ENCODE measurements at regions not wholly inside any gene's neighbourhood (a gene's known extent, or its start where the extent isn't known, plus 50 kb on each side); places are given as distances from the start of the nearest gene placed in this dataset.

DNA sequence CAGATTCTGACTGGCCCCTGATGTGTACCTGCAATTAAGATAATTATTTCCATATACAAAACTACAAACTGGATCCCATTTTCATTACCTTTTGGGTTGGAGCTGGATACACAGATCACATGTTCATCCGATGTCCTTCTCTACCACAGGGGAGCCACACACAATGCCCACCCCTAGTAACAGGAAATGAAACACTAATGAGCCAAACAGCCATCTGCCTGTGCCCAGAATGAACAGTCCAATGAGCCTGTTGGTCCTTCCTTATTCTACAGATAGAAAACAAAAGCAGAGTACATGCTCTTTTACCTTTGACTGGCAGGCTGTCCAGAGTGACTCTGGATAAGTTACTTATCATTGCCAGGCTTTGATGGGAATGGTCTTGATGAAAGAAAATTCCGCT lies 68.6 kb downstream of the SIPA1L2 start:
- in situ Hi-C loops (cut with HindIII; ENCODE audit: low pct_unique_long_range_greater_than_20kb, low sequenced_read_pairs) (no loop called here), intact Hi-C loops (cut with micrococcal nuclease; ENCODE audit: unreplicated experiment) (no loop called here)
- no peak for TF ChIP-seq TCF7L2 (IDR thresholded peaks at IDR 0.05; ENCODE audit: low read depth, low read length)
- DNase-seq (ENCODE audit: low read depth, low spot score), result no peak
- Histone ChIP-seq H3K36me3 (ENCODE audit: control insufficient read depth, insufficient read depth, low read length) (no peaks in the 10 kb centered on the region), H3K9me3 (ENCODE audit: control insufficient read depth, insufficient read depth, low read depth, low read length) (no peaks in the 10 kb centered on the region), H3K27me3 (ENCODE audit: control insufficient read depth, insufficient read depth, low read length) (no peaks in the 10 kb centered on the region), H3K4me3 (ENCODE audit: low read depth in 2 of 2, low read length in 2 of 2) (no peak overlapping the region), H3K4me1 (ENCODE audit: control insufficient read depth, insufficient read depth, low read length) (no peaks in the 10 kb centered on the region), H3K27ac (ENCODE audit: low read length) (no peak overlapping the region)
- no peak for ATAC-seq
- ChIA-PET CTCF (no interaction called here), POLR2A (no interaction called here)
- no TSS peak for BruUV-seq (replicated peaks)

DNA sequence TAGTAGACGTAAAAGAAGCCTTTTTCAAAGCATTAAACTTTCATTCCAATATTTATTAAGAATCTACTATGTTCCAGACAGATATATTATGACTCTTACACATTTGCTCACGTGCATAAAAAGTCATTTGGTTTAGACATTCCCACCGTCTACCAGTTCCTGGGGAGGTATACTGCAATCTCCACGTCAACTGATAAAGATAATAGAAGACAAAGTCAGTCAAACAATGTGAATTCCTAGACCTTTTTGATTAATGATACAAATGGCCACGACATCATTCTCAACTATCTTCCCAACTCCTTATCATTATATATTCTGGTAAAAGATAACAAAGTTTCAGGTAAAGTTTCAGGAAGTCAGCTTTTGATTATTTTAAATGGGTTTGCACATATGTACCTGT lies 69.0 kb downstream of the SIPA1L2 start:
- Histone ChIP-seq H3K27me3 (ENCODE audit: control insufficient read depth, insufficient read depth, low read length) (no peaks in the 10 kb centered on the region), H3K4me3 (ENCODE audit: low read depth in 2 of 2, low read length in 2 of 2) (no peak overlapping the region), H3K4me1 (ENCODE audit: control insufficient read depth, insufficient read depth, low read length) (no peaks in the 10 kb centered on the region), H3K36me3 (ENCODE audit: control insufficient read depth, insufficient read depth, low read length) (no peaks in the 10 kb centered on the region), H3K27ac (ENCODE audit: low read length) (no peak overlapping the region), H3K9me3 (ENCODE audit: control insufficient read depth, insufficient read depth, low read depth, low read length) (no peaks in the 10 kb centered on the region)
- intact Hi-C loops (cut with micrococcal nuclease; ENCODE audit: unreplicated experiment) (no loop called here), in situ Hi-C loops (cut with HindIII; ENCODE audit: low pct_unique_long_range_greater_than_20kb, low sequenced_read_pairs) (no loop called here)
- TF ChIP-seq, protein P1, sequence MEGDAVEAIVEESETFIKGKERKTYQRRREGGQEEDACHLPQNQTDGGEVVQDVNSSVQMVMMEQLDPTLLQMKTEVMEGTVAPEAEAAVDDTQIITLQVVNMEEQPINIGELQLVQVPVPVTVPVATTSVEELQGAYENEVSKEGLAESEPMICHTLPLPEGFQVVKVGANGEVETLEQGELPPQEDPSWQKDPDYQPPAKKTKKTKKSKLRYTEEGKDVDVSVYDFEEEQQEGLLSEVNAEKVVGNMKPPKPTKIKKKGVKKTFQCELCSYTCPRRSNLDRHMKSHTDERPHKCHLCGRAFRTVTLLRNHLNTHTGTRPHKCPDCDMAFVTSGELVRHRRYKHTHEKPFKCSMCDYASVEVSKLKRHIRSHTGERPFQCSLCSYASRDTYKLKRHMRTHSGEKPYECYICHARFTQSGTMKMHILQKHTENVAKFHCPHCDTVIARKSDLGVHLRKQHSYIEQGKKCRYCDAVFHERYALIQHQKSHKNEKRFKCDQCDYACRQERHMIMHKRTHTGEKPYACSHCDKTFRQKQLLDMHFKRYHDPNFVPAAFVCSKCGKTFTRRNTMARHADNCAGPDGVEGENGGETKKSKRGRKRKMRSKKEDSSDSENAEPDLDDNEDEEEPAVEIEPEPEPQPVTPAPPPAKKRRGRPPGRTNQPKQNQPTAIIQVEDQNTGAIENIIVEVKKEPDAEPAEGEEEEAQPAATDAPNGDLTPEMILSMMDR (IDR thresholded peaks at IDR 0.05), result no peak
- TF ChIP-seq POLR2AphosphoS5 (IDR thresholded peaks at IDR 0.05; ENCODE audit: low read depth, low read length) (no peak), SIN3A (IDR thresholded peaks at IDR 0.05; ENCODE audit: borderline replicate concordance, insufficient read depth, low read depth, low read length) (no peak), TCF7L2 (IDR thresholded peaks at IDR 0.05; ENCODE audit: low read depth, low read length) (no peak)
- TF ChIP-seq, protein P2, sequence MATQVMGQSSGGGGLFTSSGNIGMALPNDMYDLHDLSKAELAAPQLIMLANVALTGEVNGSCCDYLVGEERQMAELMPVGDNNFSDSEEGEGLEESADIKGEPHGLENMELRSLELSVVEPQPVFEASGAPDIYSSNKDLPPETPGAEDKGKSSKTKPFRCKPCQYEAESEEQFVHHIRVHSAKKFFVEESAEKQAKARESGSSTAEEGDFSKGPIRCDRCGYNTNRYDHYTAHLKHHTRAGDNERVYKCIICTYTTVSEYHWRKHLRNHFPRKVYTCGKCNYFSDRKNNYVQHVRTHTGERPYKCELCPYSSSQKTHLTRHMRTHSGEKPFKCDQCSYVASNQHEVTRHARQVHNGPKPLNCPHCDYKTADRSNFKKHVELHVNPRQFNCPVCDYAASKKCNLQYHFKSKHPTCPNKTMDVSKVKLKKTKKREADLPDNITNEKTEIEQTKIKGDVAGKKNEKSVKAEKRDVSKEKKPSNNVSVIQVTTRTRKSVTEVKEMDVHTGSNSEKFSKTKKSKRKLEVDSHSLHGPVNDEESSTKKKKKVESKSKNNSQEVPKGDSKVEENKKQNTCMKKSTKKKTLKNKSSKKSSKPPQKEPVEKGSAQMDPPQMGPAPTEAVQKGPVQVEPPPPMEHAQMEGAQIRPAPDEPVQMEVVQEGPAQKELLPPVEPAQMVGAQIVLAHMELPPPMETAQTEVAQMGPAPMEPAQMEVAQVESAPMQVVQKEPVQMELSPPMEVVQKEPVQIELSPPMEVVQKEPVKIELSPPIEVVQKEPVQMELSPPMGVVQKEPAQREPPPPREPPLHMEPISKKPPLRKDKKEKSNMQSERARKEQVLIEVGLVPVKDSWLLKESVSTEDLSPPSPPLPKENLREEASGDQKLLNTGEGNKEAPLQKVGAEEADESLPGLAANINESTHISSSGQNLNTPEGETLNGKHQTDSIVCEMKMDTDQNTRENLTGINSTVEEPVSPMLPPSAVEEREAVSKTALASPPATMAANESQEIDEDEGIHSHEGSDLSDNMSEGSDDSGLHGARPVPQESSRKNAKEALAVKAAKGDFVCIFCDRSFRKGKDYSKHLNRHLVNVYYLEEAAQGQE (IDR thresholded peaks at IDR 0.05; ENCODE audit: insufficient read depth in 1 of 2, low read depth in 2 of 2, low read length in 1 of 2), result no peak
- ChIA-PET POLR2A (no interaction called here), CTCF (no interaction called here)
- DNase-seq (ENCODE audit: low read depth, low spot score), result no peak
- no TSS peak for BruUV-seq (replicated peaks)
- no peak for ATAC-seq

DNA sequence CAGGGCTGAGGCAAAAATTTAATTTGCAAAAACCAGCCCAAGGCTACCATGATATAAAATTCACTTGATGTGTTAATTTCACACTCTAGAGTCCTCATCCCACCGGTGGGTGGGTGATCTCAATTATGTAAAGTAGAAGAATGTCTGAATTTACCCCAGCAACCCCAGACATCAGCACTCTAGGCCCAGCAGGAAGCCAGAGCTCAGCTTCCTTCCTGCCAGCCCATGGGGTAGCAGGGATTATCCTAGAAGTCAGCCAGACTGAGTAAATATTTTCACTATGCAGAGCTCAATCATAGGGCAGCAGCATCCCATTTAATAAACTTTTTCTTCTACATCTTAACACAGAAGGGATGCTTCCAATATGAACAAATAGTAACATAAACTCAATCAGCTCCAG lies 71.0 kb downstream of the SIPA1L2 start:
- H3K36me3 ChIP-seq (ENCODE audit: control insufficient read depth, insufficient read depth, low read length), result no peaks in the 10 kb centered on the region
- no peaks in the 10 kb centered on the region for H3K27me3 ChIP-seq (ENCODE audit: control insufficient read depth, insufficient read depth, low read length)
- no peaks in the 10 kb centered on the region for H3K4me1 ChIP-seq (ENCODE audit: control insufficient read depth, insufficient read depth, low read length)
- no peak overlapping the region for H3K27ac ChIP-seq (ENCODE audit: low read length)
- POLR2A ChIA-PET, result no interaction called here
- BruUV-seq (replicated peaks), result no TSS peak
- intact Hi-C loops (cut with micrococcal nuclease; ENCODE audit: unreplicated experiment) (no loop called here), in situ Hi-C loops (cut with HindIII; ENCODE audit: low pct_unique_long_range_greater_than_20kb, low sequenced_read_pairs) (no loop called here)
- TF ChIP-seq, protein P1 (IDR thresholded peaks at IDR 0.05), result no peak
- no peak for TF ChIP-seq POLR2AphosphoS5 (IDR thresholded peaks at IDR 0.05; ENCODE audit: low read depth, low read length)
- TF ChIP-seq, protein P2 (IDR thresholded peaks at IDR 0.05; ENCODE audit: insufficient read depth in 1 of 2, low read depth in 2 of 2, low read length in 1 of 2), result no peak
- no peak for DNase-seq (ENCODE audit: low read depth, low spot score)
- no peaks in the 10 kb centered on the region for H3K9me3 ChIP-seq (ENCODE audit: control insufficient read depth, insufficient read depth, low read depth, low read length)
- CTCF ChIA-PET, result no interaction called here
- H3K4me3 ChIP-seq (ENCODE audit: low read depth in 2 of 2, low read length in 2 of 2), result no peak overlapping the region
- ATAC-seq, result no peak
